ENCODE measurements at regions not wholly inside any gene's neighbourhood (a gene's known extent, or its start where the extent isn't known, plus 50 kb on each side); places are given as distances from the start of the nearest gene placed in this dataset.

GRCh38 chr21:16437586-16437985, 707.8 kb downstream of the USP25 start:
- TF ChIP-seq, protein P1, sequence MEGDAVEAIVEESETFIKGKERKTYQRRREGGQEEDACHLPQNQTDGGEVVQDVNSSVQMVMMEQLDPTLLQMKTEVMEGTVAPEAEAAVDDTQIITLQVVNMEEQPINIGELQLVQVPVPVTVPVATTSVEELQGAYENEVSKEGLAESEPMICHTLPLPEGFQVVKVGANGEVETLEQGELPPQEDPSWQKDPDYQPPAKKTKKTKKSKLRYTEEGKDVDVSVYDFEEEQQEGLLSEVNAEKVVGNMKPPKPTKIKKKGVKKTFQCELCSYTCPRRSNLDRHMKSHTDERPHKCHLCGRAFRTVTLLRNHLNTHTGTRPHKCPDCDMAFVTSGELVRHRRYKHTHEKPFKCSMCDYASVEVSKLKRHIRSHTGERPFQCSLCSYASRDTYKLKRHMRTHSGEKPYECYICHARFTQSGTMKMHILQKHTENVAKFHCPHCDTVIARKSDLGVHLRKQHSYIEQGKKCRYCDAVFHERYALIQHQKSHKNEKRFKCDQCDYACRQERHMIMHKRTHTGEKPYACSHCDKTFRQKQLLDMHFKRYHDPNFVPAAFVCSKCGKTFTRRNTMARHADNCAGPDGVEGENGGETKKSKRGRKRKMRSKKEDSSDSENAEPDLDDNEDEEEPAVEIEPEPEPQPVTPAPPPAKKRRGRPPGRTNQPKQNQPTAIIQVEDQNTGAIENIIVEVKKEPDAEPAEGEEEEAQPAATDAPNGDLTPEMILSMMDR (IDR thresholded peaks at IDR 0.05 in 4 of 5, conservative IDR thresholded peaks at IDR 0.05 in 1 of 5): no peak
- TF ChIP-seq POLR2A (IDR thresholded peaks at IDR 0.05): no peak

Measured in gastrocnemius medialis (tissue), 4 donors.